H1 (cell line): ENCODE measurements at regions not wholly inside any gene's neighbourhood (a gene's known extent, or its start where the extent isn't known, plus 50 kb on each side); places are given as distances from the start of the nearest gene placed in this dataset.

Experiments
- CTCF ChIA-PET: fragments of 300-600 bp; sonication (Branson Sonifier 250); formaldehyde crosslinking; loops from one replicate; lab custom pipeline; 2021; ENCODE audit not compliant: partially characterized antibody; lab: Charles Lee
- POLR2A ChIA-PET: fragments of 300-600 bp; sonication (Branson Sonifier 250); formaldehyde crosslinking; loops from one replicate; lab custom pipeline; 2021; ENCODE audit warnings: inconsistent platforms; ENCODE audit not compliant: partially characterized antibody; lab: Charles Lee
- DNase-seq, 2 experiments: peaks; one replicate each; pipeline versions ENCODE4 v3.0.0 to v3.0.0-alpha.2; 2010 to 2022; ENCODE audit warnings: low spot score in 2 of 2, low read depth in 1 of 2, mixed read lengths in 1 of 2
- FAIRE-seq: peaks from 2 replicates; lab custom pipeline; 2011; peaks lifted over from hg19 to GRCh38; lab: Jason Lieb, UNC
- H2AFZ ChIP-seq: 2 replicates; pipeline ENCODE4 v1.8.1; 2012; ENCODE audit warnings: low read length, inconsistent platforms
- H2AK5ac ChIP-seq: 2 replicates; pipeline ENCODE4 v1.6.1; 2013; ENCODE audit warnings: low read depth, low read length
- H2BK120ac ChIP-seq: replicated peaks from 2 replicates; pipeline ENCODE3; 2013; ENCODE audit warnings: low read depth, low read length, inconsistent platforms
- H2BK12ac ChIP-seq: 2 replicates; pipeline ENCODE4 v1.6.1; 2013; ENCODE audit warnings: low read depth, low read length
- H2BK15ac ChIP-seq: 2 replicates; pipeline ENCODE4 v1.6.1; 2013; ENCODE audit warnings: low read length
- H2BK20ac ChIP-seq: 2 replicates; pipeline ENCODE4 v1.6.1; 2013; ENCODE audit warnings: low read length
- H2BK5ac ChIP-seq: 2 replicates; pipeline ENCODE4 v1.6.1; 2013; ENCODE audit warnings: low read depth, low read length
- H3K14ac ChIP-seq: 2 replicates; pipeline ENCODE4 v1.6.1; 2013; ENCODE audit warnings: inconsistent platforms; ENCODE audit not compliant: insufficient read length
- H3K18ac ChIP-seq: 2 replicates; pipeline ENCODE4 v1.6.1; 2013; ENCODE audit warnings: low read length; ENCODE audit errors: extremely low read depth
- H3K23ac ChIP-seq: 2 replicates; pipeline ENCODE4 v1.6.1; 2013; ENCODE audit warnings: inconsistent platforms; ENCODE audit not compliant: insufficient read length
- H3K23me2 ChIP-seq: 2 replicates; pipeline ENCODE4 v1.6.1; 2013; ENCODE audit warnings: low read depth, low read length
- H3K27ac ChIP-seq: 2 replicates; pipeline ENCODE4 v1.6.1; 2011; ENCODE audit warnings: low read depth, low read length, inconsistent platforms
- H3K27me3 ChIP-seq, 4 experiments: replicated peaks in 1 of 4; 1 replicate in 1 of 4; 2 replicates in 3 of 4; pipeline versions ENCODE4 v1.6.1 to v1.8.1; 2011 to 2013; ENCODE audit warnings: low read length in 3 of 4, mild to moderate bottlenecking in 3 of 4, inconsistent platforms in 2 of 4, mixed read lengths in 2 of 4, moderate library complexity in 1 of 4; ENCODE audit not compliant: control insufficient read depth in 3 of 4, insufficient read depth in 3 of 4; ENCODE audit errors: extremely low read depth in 1 of 4
- H3K36me3 ChIP-seq, 4 experiments: 2 replicates each; pipeline versions ENCODE4 v1.6.1 to v1.8.1; 2011 to 2013; ENCODE audit warnings: mild to moderate bottlenecking in 4 of 4, low read length in 3 of 4, moderate library complexity in 2 of 4, control low read depth in 1 of 4, inconsistent platforms in 1 of 4; ENCODE audit not compliant: insufficient read depth in 4 of 4, control insufficient read depth in 2 of 4
- H3K4ac ChIP-seq: replicated peaks from 2 replicates; pipeline ENCODE3; 2013; ENCODE audit warnings: low read length, low read depth, mixed read lengths, inconsistent platforms; ENCODE audit not compliant: insufficient read length
- H3K4me1 ChIP-seq, 4 experiments: replicated peaks in 1 of 4; 1 replicate in 1 of 4; 2 replicates in 3 of 4; pipeline versions ENCODE4 v1.6.1 to v1.8.1; 2011 to 2013; ENCODE audit warnings: low read length in 3 of 4, inconsistent platforms in 2 of 4, mixed read lengths in 1 of 4; ENCODE audit not compliant: insufficient read depth in 4 of 4, control insufficient read depth in 3 of 4
- H3K4me2 ChIP-seq, 2 experiments: 2 replicates each; pipeline versions ENCODE4 v1.6.1 to v1.8.1; 2011 to 2013; ENCODE audit warnings: low read depth in 2 of 2, low read length in 2 of 2, control low read depth in 1 of 2, inconsistent platforms in 1 of 2, mild to moderate bottlenecking in 1 of 2; ENCODE audit not compliant: insufficient read depth in 1 of 2
- H3K4me3 ChIP-seq, 4 experiments: fragments of 200-600, 300-600 bp in 1 of 4; sonication (generic), shearing (Covaris generic), sonication (Bioruptor Twin) in 1 of 4; 2 replicates each; pipeline versions ENCODE4 v1.5.1 to v1.8.1; 2011 to 2016; ENCODE audit warnings: low read length in 4 of 4, low read depth in 3 of 4, control low read depth in 2 of 4, inconsistent platforms in 2 of 4, mild to moderate bottlenecking in 2 of 4, mixed read lengths in 1 of 4, moderate library complexity in 1 of 4; ENCODE audit not compliant: insufficient read depth in 2 of 4; ENCODE audit errors: extremely low read depth in 1 of 4
- H3K56ac ChIP-seq: replicated peaks from 2 replicates; pipeline ENCODE3; 2013; ENCODE audit warnings: low read depth, mild to moderate bottlenecking, mixed read lengths, low read length, inconsistent platforms; ENCODE audit not compliant: insufficient read length
- H3K79me1 ChIP-seq: 2 replicates; pipeline ENCODE4 v1.6.1; 2013; ENCODE audit warnings: low read depth, low read length, control low read depth
- H3K79me2 ChIP-seq, 2 experiments: 2 replicates each; pipeline versions ENCODE4 v1.6.1 to v1.8.1; 2012 to 2013; ENCODE audit warnings: low read length in 2 of 2, mild to moderate bottlenecking in 2 of 2, inconsistent platforms in 1 of 2; ENCODE audit not compliant: insufficient read depth in 2 of 2, control insufficient read depth in 1 of 2
- H3K9ac ChIP-seq, 4 experiments: replicated peaks in 1 of 4; 1 replicate in 1 of 4; 2 replicates in 3 of 4; pipeline versions ENCODE4 v1.6.1 to v1.8.1; 2011 to 2013; ENCODE audit warnings: low read depth in 3 of 4, low read length in 3 of 4, control low read depth in 2 of 4, mild to moderate bottlenecking in 2 of 4, moderate library complexity in 2 of 4, inconsistent platforms in 1 of 4; ENCODE audit errors: extremely low read depth in 1 of 4
- H3K9me3 ChIP-seq, 2 experiments: 2 replicates each; pipeline versions ENCODE4 v1.6.1 to v1.8.1; 2012 to 2013; ENCODE audit warnings: mild to moderate bottlenecking in 2 of 2, moderate library complexity in 2 of 2, control low read depth in 1 of 2, inconsistent platforms in 1 of 2, low read depth in 1 of 2, low read length in 1 of 2, mixed read lengths in 1 of 2; ENCODE audit not compliant: insufficient read depth in 2 of 2
- H4K20me1 ChIP-seq, 2 experiments: replicated peaks in 1 of 2; 2 replicates each; pipeline versions ENCODE3 to v1.8.1; 2011 to 2013; ENCODE audit warnings: inconsistent platforms in 2 of 2, low read length in 2 of 2, mild to moderate bottlenecking in 1 of 2; ENCODE audit not compliant: insufficient read depth in 2 of 2, control insufficient read depth in 1 of 2
- H4K5ac ChIP-seq: 2 replicates; pipeline ENCODE4 v1.6.1; 2013; ENCODE audit warnings: low read length, low read depth, mixed read lengths, inconsistent platforms; ENCODE audit not compliant: insufficient read length
- H4K8ac ChIP-seq: 2 replicates; pipeline ENCODE4 v1.8.0; 2013; ENCODE audit warnings: mild to moderate bottlenecking, moderate library complexity, low read length, inconsistent platforms; ENCODE audit not compliant: insufficient read depth; ENCODE audit errors: extremely low read depth
- H4K91ac ChIP-seq: replicated peaks from 2 replicates; pipeline ENCODE3; 2013; ENCODE audit warnings: low read length, mixed read lengths, inconsistent platforms; ENCODE audit not compliant: insufficient read length
- ATF2 ChIP-seq: IDR thresholded peaks from 2 replicates; pipeline ENCODE4 v1.6.1; 2012; ENCODE audit warnings: low read length, inconsistent platforms
- ATF3 ChIP-seq: IDR thresholded peaks from 2 replicates; pipeline ENCODE4 v1.6.1; 2011; ENCODE audit warnings: low read depth, mild to moderate bottlenecking, low read length; ENCODE audit not compliant: insufficient read depth
- BACH1 ChIP-seq: IDR thresholded peaks from 2 replicates; pipeline ENCODE4 v1.6.1; 2012; ENCODE audit warnings: low read length, improper control_type of control experiment
- CHD1 ChIP-seq: IDR thresholded peaks from 2 replicates; pipeline ENCODE4 v1.6.1; 2012; ENCODE audit warnings: low read depth, low read length, improper control_type of control experiment
- CHD2 ChIP-seq: IDR thresholded peaks from 2 replicates; pipeline ENCODE4 v1.6.1; 2012; ENCODE audit warnings: low read length, improper control_type of control experiment
- CREB1 ChIP-seq: IDR thresholded peaks from 2 replicates; pipeline ENCODE4 v1.6.1; 2012; ENCODE audit warnings: inconsistent platforms
- CTCF ChIP-seq, 3 experiments: IDR thresholded peaks; 1 replicate in 2 of 3; 2 replicates in 1 of 3; pipeline versions ENCODE4 v1.5.1 to v1.6.1; 2011; ENCODE audit warnings: low read length in 3 of 3, mild to moderate bottlenecking in 3 of 3, inconsistent platforms in 2 of 3, low read depth in 1 of 3, moderate library complexity in 1 of 3; ENCODE audit not compliant: insufficient read depth in 1 of 3; ENCODE audit errors: control extremely low read depth in 1 of 3
- EZH2 ChIP-seq: fragments of 200-600 bp; sonication (generic); IDR thresholded peaks from 2 replicates; pipeline ENCODE4 v1.7.1; 2012; ENCODE audit warnings: low read depth, mild to moderate bottlenecking, moderate library complexity, low read length, inconsistent platforms; ENCODE audit not compliant: severe bottlenecking
- SIRT6 ChIP-seq: IDR thresholded peaks from one replicate; pipeline ENCODE4 v1.7.1; 2012; ENCODE audit warnings: low read length, inconsistent platforms
- WGBS, 2 experiments: shearing (Covaris generic) in 1 of 2; methylation state at CpG; one replicate each; pipeline versions ENCODE4 v1.1.6 to v1.1.7; 2013 to 2015; ENCODE audit warnings: low lambda C conversion rate in 2 of 2, mixed read lengths in 2 of 2, inconsistent platforms in 1 of 2, low coverage in 1 of 2, missing lambda C conversion rate in 1 of 2; ENCODE audit not compliant: insufficient replicate concordance in 2 of 2, insufficient coverage in 1 of 2, insufficient read length in 1 of 2; ENCODE audit errors: extremely low coverage in 1 of 2, missing lambda C conversion rate in 1 of 2; 5-methylcytosine and 5-hydroxymethylcytosine counted together

DNA sequence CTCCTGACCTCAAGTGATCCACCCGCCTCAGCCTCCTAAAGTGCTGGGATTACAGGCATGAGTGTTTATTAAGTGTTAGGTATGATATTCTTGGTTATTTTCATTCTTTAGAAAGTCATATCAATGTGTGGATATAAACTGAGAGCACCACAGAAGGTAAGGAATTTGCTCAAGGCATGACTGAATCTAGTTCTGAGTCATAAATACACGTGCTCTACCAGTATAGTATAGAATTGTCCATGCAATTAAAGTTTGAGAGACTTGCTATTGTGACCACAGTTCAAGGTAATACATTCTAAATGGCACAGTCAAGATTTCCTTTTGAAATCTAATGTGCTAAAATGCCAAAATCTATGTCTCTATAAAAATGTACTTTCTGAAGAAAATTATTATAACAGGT, 401.1 kb upstream of the CHRM3 start:
- no peak overlapping the region for H3K9ac ChIP-seq
- H2AK5ac ChIP-seq: no peak overlapping the region
- FAIRE-seq (no peak), DNase-seq (no peak)
- no peak overlapping the region for H3K4ac ChIP-seq
- no peak overlapping the region for H3K23ac ChIP-seq
- no peak overlapping the region for H3K4me3 ChIP-seq
- ChIA-PET CTCF (no interaction called here), POLR2A (no interaction called here)
- no peaks in the 10 kb centered on the region for H3K79me1 ChIP-seq
- TF ChIP-seq CREB1 (no peak), ATF3 (no peak), EZH2 (no peak), BACH1 (no peak), CHD2 (no peak), SIRT6 (no peak), CHD1 (no peak), ATF2 (no peak), CTCF (IDR thresholded peaks at IDR 0.05; ENCODE audit: control extremely low read depth in 1 of 3, insufficient read depth in 1 of 3, low read depth in 1 of 3, low read length in 3 of 3) (no peak)
- H2BK12ac ChIP-seq: no peak overlapping the region
- no peak overlapping the region for H3K14ac ChIP-seq
- H3K23me2 ChIP-seq: no peaks in the 10 kb centered on the region
- H3K18ac ChIP-seq: no peak overlapping the region
- H2BK120ac ChIP-seq: no peak overlapping the region
- no peak overlapping the region for H4K5ac ChIP-seq
- H2BK20ac ChIP-seq: no peak overlapping the region
- no peak overlapping the region for H2BK5ac ChIP-seq
- no peak overlapping the region for H2BK15ac ChIP-seq
- no peak overlapping the region for H3K4me2 ChIP-seq
- no peaks in the 10 kb centered on the region for H3K79me2 ChIP-seq
- no peak overlapping the region for H2AFZ ChIP-seq
- H3K9me3 ChIP-seq: no peaks in the 10 kb centered on the region
- H3K56ac ChIP-seq: no peak overlapping the region
- H3K27me3 ChIP-seq: no peaks in the 10 kb centered on the region
- no peaks in the 10 kb centered on the region for H4K20me1 ChIP-seq
- H4K8ac ChIP-seq: no peak overlapping the region
- H4K91ac ChIP-seq: no peak overlapping the region
- no peaks in the 10 kb centered on the region for H3K36me3 ChIP-seq
- 89% methylated on average over 2 of the region's 2 CpGs; no CpG with 5 or more reads in 1 of the 2 experiments for WGBS, 2 experiments
- no peaks in the 10 kb centered on the region for H3K4me1 ChIP-seq
- H3K27ac ChIP-seq: no peak overlapping the region
